ENCODE measurements at regions not wholly inside any gene's neighbourhood (a gene's known extent, or its start where the extent isn't known, plus 50 kb on each side); places are given as distances from the start of the nearest gene placed in this dataset.

GRCh38 chr17:77320485-77321256 is 179.9 kb downstream of the SEC14L1 start (continued):
- TF ChIP-seq EP400 (IDR thresholded peaks at IDR 0.05) (peak; percentile 92), E2F4 (CRISPR knock-in tag; IDR thresholded peaks at IDR 0.05; ENCODE audit: low read depth) (peak; percentile 34; the same call in 1 of the 2 replicates), TAF9B (IDR thresholded peaks at IDR 0.05; ENCODE audit: partially characterized antibody) (peak; percentile 63), NFE2 (IDR thresholded peaks at IDR 0.05; ENCODE audit: low read depth) (peak; percentile 44), ZEB2 (IDR thresholded peaks at IDR 0.05) (no peak), TAF1 (IDR thresholded peaks at IDR 0.05; ENCODE audit: control insufficient read depth, extremely low read depth, insufficient read depth, low read length, severe bottlenecking) (peak; percentile 36), ZNF445 (CRISPR knock-in tag; IDR thresholded peaks at IDR 0.05; ENCODE audit: low read depth) (no peak), L3MBTL2 (IDR thresholded peaks at IDR 0.05) (peak; percentile 83), ZNF282 (CRISPR knock-in tag; IDR thresholded peaks at IDR 0.05) (no peak), KLF13 (tag; IDR thresholded peaks at IDR 0.05; ENCODE audit: borderline replicate concordance, low read depth) (no peak), ZNF224 (CRISPR knock-in tag; IDR thresholded peaks at IDR 0.05) (0 out of 2 replicates have a peak, but pooled peaks have one; percentile 53), HDAC2 (IDR thresholded peaks at IDR 0.05) (0 out of 2 replicates have a peak, but pooled peaks have one; percentile 52), ZNF232 (CRISPR knock-in tag; IDR thresholded peaks at IDR 0.05) (peak; percentile 76), ERF (CRISPR knock-in tag; IDR thresholded peaks at IDR 0.05) (no peak), ETV6 (IDR thresholded peaks at IDR 0.05; ENCODE audit: borderline replicate concordance in 1 of 2, low read depth in 2 of 2, low read length in 1 of 2) (no peak), ETV6 (CRISPR knock-in tag; IDR thresholded peaks at IDR 0.05; ENCODE audit: borderline replicate concordance) (peak; percentile 48; the same call in 1 of the 2 replicates), ZC3H8 (IDR thresholded peaks at IDR 0.05) (no peak), ATF7 (IDR thresholded peaks at IDR 0.05) (peak; percentile 69; the same call in 1 of the 2 replicates), TFAP4 (CRISPR knock-in tag; IDR thresholded peaks at IDR 0.05; ENCODE audit: borderline replicate concordance) (peak; percentile 65; the same call in 1 of the 2 replicates)
- TF ChIP-seq, protein P1, sequence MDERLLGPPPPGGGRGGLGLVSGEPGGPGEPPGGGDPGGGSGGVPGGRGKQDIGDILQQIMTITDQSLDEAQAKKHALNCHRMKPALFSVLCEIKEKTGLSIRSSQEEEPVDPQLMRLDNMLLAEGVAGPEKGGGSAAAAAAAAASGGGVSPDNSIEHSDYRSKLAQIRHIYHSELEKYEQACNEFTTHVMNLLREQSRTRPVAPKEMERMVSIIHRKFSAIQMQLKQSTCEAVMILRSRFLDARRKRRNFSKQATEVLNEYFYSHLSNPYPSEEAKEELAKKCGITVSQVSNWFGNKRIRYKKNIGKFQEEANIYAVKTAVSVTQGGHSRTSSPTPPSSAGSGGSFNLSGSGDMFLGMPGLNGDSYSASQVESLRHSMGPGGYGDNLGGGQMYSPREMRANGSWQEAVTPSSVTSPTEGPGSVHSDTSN (CRISPR knock-in tag; IDR thresholded peaks at IDR 0.05; ENCODE audit: low read depth) = no peak
- TF ChIP-seq, protein P1 (tag; conservative IDR thresholded peaks at IDR 0.05; ENCODE audit: low read depth) = peak; percentile 55
- TF ChIP-seq, protein P2, sequence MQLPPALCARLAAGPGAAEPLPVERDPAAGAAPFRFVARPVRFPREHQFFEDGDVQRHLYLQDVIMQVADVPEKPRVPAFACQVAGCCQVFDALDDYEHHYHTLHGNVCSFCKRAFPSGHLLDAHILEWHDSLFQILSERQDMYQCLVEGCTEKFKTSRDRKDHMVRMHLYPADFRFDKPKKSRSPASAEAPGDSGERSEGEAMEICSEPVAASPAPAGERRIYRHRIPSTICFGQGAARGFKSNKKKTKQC (CRISPR knock-in tag; IDR thresholded peaks at IDR 0.05) = peak; percentile 35; the same call in 1 of the 2 replicates
